ENCODE measurements at regions not wholly inside any gene's neighbourhood (a gene's known extent, or its start where the extent isn't known, plus 50 kb on each side); places are given as distances from the start of the nearest gene placed in this dataset.

GRCh38 chr11:70710192-70710591, 311.9 kb downstream of the CTTN start:
- H3K27me3 ChIP-seq (ENCODE audit: control insufficient read depth, insufficient read depth, low read length): peaks cover 5% of the 10 kb centered on the region
- no peak overlapping the region for H2AFZ ChIP-seq (ENCODE audit: low read length)
- no peaks in the 10 kb centered on the region for H4K20me1 ChIP-seq (ENCODE audit: control insufficient read depth, extremely low read depth, insufficient read depth, low read length)
- DNase-seq (ENCODE audit: low read depth in 2 of 2): no peak
- H3K4me3 ChIP-seq (replicated peaks in 1 of 4; ENCODE audit: control extremely low read depth in 1 of 4, insufficient read depth in 1 of 4, low read depth in 3 of 4, low read length in 4 of 4): no peak overlapping the region
- no peak overlapping the region for H3K4me2 ChIP-seq (ENCODE audit: extremely low read depth, insufficient read depth, low read length)
- no peak overlapping the region for H3K9ac ChIP-seq (ENCODE audit: insufficient read depth, low read length)
- H3K27ac ChIP-seq (ENCODE audit: insufficient read depth, low read length): no peak overlapping the region
- H3K4me1 ChIP-seq (ENCODE audit: control insufficient read depth, extremely low read depth, insufficient read depth, low read length): no peaks in the 10 kb centered on the region
- H3K79me2 ChIP-seq (ENCODE audit: control insufficient read depth, insufficient read depth, low read length): no peaks in the 10 kb centered on the region
- no peak for TF ChIP-seq EZH2 (IDR thresholded peaks at IDR 0.05; ENCODE audit: low read length, missing control alignments)
- TF ChIP-seq CTCF (conservative IDR thresholded peaks at IDR 0.05 in 1 of 2, IDR thresholded peaks at IDR 0.05 in 1 of 2; ENCODE audit: low read depth in 1 of 2, low read length in 2 of 2): no peak
- H3K9me3 ChIP-seq (ENCODE audit: control insufficient read depth, insufficient read depth, low read depth, low read length): no peaks in the 10 kb centered on the region
- no peaks in the 10 kb centered on the region for H3K36me3 ChIP-seq (ENCODE audit: control insufficient read depth, insufficient read depth, low read length)

DNA sequence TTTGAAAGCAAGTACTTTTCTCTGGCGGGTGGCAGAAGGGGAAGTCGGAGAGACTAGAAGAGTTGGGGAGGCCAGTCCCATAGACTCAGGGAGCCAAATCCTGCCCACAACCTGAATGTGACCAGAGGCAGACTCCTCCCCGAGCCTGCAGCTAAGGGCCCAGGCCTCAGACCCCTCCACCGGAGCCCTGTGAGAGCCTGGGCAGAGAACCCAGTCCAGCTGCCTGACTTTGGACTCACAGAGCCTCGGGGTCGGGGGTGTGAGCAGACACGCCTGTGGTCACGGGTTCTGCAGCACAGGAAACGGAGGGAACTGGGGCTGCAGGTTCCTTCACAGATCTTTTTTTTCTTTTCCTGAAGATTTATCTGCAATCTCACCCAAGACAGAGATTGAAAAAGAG, 312.3 kb downstream of the CTTN start:
- Histone ChIP-seq H3K4me1 (ENCODE audit: control insufficient read depth, extremely low read depth, insufficient read depth, low read length) (no peaks in the 10 kb centered on the region), H3K9me3 (ENCODE audit: control insufficient read depth, insufficient read depth, low read depth, low read length) (no peaks in the 10 kb centered on the region), H3K4me2 (ENCODE audit: extremely low read depth, insufficient read depth, low read length) (no peak overlapping the region), H3K4me3 (replicated peaks in 1 of 4; ENCODE audit: control extremely low read depth in 1 of 4, insufficient read depth in 1 of 4, low read depth in 3 of 4, low read length in 4 of 4) (no peak overlapping the region), H3K27ac (ENCODE audit: insufficient read depth, low read length) (no peak overlapping the region), H3K36me3 (ENCODE audit: control insufficient read depth, insufficient read depth, low read length) (no peaks in the 10 kb centered on the region), H4K20me1 (ENCODE audit: control insufficient read depth, extremely low read depth, insufficient read depth, low read length) (no peaks in the 10 kb centered on the region), H2AFZ (ENCODE audit: low read length) (no peak overlapping the region), H3K9ac (ENCODE audit: insufficient read depth, low read length) (no peak overlapping the region), H3K27me3 (ENCODE audit: control insufficient read depth, insufficient read depth, low read length) (peaks cover 5% of the 10 kb centered on the region), H3K79me2 (ENCODE audit: control insufficient read depth, insufficient read depth, low read length) (no peaks in the 10 kb centered on the region)
- TF ChIP-seq EZH2 (IDR thresholded peaks at IDR 0.05; ENCODE audit: low read length, missing control alignments) (no peak), CTCF (conservative IDR thresholded peaks at IDR 0.05 in 1 of 2, IDR thresholded peaks at IDR 0.05 in 1 of 2; ENCODE audit: low read depth in 1 of 2, low read length in 2 of 2) (no peak)
- DNase-seq (ENCODE audit: low read depth in 2 of 2): no peak

GRCh38 chr11:70711095-70711910, 313.0 kb downstream of the CTTN start:
- Histone ChIP-seq H3K79me2 (ENCODE audit: control insufficient read depth, insufficient read depth, low read length) (no peaks in the 10 kb centered on the region), H3K9me3 (ENCODE audit: control insufficient read depth, insufficient read depth, low read depth, low read length) (no peaks in the 10 kb centered on the region), H3K4me1 (ENCODE audit: control insufficient read depth, extremely low read depth, insufficient read depth, low read length) (no peaks in the 10 kb centered on the region), H3K9ac (ENCODE audit: insufficient read depth, low read length) (no peak overlapping the region), H3K36me3 (ENCODE audit: control insufficient read depth, insufficient read depth, low read length) (no peaks in the 10 kb centered on the region), H4K20me1 (ENCODE audit: control insufficient read depth, extremely low read depth, insufficient read depth, low read length) (no peaks in the 10 kb centered on the region), H3K27ac (ENCODE audit: insufficient read depth, low read length) (no peak overlapping the region), H3K4me3 (replicated peaks in 1 of 4; ENCODE audit: control extremely low read depth in 1 of 4, insufficient read depth in 1 of 4, low read depth in 3 of 4, low read length in 4 of 4) (no peak overlapping the region), H3K4me2 (ENCODE audit: extremely low read depth, insufficient read depth, low read length) (no peak overlapping the region), H2AFZ (ENCODE audit: low read length) (no peak overlapping the region), H3K27me3 (ENCODE audit: control insufficient read depth, insufficient read depth, low read length) (peaks cover 5% of the 10 kb centered on the region)
- TF ChIP-seq CTCF (conservative IDR thresholded peaks at IDR 0.05 in 1 of 2, IDR thresholded peaks at IDR 0.05 in 1 of 2; ENCODE audit: low read depth in 1 of 2, low read length in 2 of 2): no peak
- no peak for TF ChIP-seq EZH2 (IDR thresholded peaks at IDR 0.05; ENCODE audit: low read length, missing control alignments)
- no peak for DNase-seq (ENCODE audit: low read depth in 2 of 2)
